ENCODE measurements at regions not wholly inside any gene's neighbourhood (a gene's known extent, or its start where the extent isn't known, plus 50 kb on each side); places are given as distances from the start of the nearest gene placed in this dataset.

- DNase-seq = no peak
These were observed 290.9 kb upstream of the SMC2 start for GRCh38 chr9:103803245-103803644.

DNA sequence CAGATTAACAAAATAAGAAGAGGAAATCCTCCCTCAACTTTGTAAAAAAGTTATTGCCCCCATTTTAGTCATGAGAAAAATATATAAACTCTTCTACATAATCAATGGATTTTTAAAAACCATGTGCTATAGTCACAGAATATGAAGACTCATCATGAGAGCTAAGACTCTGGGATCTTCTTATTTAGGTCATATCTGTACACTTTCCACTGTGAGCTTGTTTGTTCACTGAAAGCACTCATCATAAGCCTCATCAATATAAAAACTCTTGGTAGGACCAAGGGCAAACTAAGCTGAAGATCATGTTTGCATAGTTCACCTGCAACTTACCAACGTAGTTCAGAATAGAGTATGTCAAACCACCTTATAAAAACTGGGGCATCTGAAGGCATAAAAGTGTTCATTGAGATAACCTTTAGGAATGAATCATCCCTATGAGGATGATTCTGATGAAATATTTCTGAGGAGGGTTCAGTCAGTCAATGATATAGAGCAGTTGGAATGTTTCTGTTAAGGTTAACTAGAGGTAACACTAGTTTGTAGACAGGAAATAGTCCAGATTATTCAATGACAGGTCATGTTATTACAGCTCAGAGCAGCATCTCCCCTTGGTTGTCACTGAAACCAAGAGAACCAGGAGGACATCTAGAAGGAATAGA lies 289.9 kb upstream of the SMC2 start:
- DNase-seq = no peak

DNA sequence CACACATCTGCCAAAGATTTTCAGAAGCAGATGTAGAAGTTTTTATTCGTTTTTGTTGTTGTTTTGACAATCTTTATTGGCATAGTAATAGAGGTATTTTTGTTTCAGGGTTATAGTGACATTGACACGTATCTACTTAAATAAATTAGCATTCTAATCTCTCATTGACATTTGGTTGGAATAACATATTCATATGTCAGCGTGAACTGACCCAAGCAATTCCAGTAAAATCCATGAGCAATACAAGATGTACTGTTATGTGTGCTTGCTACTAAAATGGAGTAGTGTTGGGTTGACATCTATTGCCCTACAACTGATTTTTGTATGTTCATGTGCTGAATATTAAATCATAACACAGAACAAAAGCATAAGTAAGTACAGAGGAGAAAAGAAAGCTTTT lies 284.4 kb upstream of the SMC2 start:
- no peak for DNase-seq

- DNase-seq = no peak
These were observed 282.6 kb upstream of the SMC2 start for GRCh38 chr9:103811462-103811861.

- no peak for DNase-seq
These were observed 278.0 kb upstream of the SMC2 start for GRCh38 chr9:103816146-103816545.

DNA sequence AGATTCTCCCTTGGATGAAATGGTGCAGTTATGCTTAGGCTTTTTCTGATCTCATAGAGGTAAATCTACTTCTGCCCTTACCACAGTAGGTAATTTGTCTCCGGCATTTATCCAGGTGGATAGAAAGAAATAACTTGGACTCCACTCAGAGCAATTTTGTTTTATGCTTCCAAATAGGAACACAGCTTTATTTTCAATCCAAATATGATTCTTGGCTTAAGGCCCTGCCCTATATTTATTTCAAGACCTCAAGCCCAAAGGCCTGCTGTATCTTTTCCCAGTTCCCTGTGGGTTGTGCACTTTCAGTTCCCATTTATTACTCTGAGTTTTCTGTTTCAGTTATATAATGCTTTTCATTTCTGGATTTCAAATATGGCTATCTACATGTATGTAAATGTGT lies 274.2 kb upstream of the SMC2 start:
- DNase-seq = no peak

GRCh38 chr9:103821115-103821514 lies 273.0 kb upstream of the SMC2 start:
- no peak for DNase-seq

- DNase-seq = no peak
These were observed 256.2 kb upstream of the SMC2 start for GRCh38 chr9:103837940-103838339.

- peak; percentile 77 to 80 for DNase-seq
These were observed 254.9 kb upstream of the SMC2 start for GRCh38 chr9:103839197-103839596.

DNA sequence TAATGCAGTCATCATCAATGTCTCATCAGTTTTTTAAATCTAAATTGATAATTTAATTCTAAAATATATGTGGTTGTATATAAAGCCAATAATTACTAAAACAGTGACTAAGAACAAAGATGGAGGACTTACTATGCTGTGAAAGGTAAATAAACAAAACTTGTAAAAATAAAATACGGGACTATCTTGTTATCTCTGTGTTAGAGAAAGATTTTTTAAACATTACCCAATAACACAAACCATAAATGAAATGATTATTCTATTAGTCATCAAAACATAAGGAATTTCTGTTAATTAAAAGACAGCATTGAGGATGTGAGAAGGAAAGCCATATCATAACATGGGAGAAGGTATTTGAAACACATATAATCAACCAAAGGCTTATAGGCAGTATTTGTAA lies 226.2 kb upstream of the SMC2 start:
- DNase-seq = no peak

GRCh38 chr9:103872811-103873210 lies 221.3 kb upstream of the SMC2 start:
- DNase-seq = no peak

- DNase-seq = no peak
These were observed 212.7 kb upstream of the SMC2 start for GRCh38 chr9:103881419-103881818.

DNA sequence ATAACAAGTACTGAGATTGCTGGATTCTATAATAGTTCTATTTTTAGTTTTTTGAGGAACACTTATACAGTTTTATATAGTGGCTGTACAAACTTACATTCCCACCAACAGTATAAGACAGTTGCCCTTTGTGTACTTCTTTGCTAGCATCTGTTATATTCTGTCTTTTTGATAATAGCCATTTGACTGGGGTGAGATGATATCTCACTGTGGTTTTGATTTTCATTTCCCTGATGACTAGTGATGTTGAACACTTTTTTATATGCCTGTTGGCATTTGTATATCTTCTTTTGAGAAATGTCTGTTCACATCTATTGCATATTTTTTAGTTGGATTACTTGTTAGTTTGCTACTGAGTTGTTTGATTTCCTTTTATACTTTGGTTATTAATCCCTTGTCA lies 204.1 kb upstream of the SMC2 start:
- DNase-seq = peak in 1 of 2 experiments; percentile 15

- peak in 1 of 2 experiments; percentile 27 for DNase-seq
These were observed 199.9 kb upstream of the SMC2 start for GRCh38 chr9:103894184-103894583.

DNA sequence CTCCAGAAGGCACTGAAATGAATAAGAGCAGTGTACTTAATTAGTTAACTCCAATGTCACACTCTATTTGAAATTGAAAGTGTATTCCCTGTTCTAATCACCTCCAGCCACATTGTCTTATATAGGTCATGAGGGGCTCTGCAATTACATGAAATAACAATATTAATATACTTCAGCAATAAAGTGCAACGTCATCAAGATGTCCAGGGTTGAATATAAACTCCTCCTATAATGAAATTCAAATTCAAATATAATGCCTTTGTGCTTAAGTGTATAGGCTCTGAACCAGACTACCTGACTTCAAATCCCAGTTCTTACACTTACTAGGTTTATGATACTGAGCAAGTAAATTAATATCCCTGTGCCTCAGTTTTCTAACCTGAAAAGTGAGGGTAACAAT lies 195.6 kb upstream of the SMC2 start:
- DNase-seq = no peak

DNA sequence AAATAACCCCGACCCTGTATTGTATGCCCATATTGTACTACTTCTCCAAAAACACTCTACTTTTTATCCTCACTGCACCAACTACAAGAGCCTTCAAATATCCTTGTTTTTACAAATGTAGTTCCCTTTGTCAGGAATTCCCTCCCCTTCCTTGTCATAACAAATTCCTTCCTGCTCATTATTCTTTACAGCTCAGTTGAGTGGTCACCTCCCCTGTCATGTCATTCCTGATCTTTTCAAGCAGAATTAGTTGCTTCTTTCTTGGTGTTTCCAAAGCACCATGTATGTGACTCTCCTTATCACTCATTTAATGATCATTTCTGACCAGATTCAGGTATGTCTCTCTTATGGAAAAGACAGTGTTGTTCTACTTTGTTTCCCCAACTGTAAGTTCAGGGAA lies 194.2 kb upstream of the SMC2 start:
- no peak for DNase-seq

DNA sequence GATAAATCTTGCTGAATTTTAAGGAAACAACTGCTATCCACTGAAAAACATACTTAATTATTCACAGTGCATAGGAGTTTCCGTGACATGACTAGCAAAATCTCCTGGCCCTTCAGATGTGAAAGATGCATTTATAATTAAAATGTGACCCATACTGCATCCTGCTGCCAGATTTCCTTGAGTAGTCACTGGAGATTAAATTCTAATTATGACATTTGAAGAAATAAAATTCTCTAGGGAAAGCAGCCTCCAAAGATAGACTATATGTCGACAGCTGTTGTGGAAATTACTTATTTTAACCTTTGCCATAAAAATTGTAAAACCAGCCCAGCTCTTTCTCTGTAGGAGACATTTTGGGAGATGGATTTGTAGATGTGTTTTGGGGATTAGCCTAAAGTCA lies 193.6 kb upstream of the SMC2 start:
- DNase-seq = no peak

- DNase-seq = no peak
These were observed 191.8 kb upstream of the SMC2 start for GRCh38 chr9:103902263-103902662.

DNA sequence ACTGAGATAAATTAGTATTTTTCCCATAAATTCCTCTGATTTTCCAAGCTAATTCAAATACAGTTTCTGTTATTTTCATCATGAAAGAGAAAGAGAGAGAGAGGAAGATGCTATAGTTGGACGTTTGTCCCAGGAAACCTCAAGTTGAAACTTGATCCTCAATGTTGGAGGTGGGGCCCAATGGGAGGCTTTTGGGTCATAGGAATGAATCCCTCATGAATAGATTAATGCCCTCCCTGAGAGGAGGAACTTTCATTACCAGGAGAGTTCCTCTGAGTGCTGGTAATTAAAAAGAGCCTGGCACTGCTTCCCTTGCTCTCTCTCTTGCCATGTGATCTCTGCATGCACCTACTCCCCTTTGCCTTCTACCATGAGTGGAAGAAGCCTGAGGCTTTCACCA lies 189.9 kb upstream of the SMC2 start:
- DNase-seq = no peak

GRCh38 chr9:103913899-103914298 lies 180.2 kb upstream of the SMC2 start:
- DNase-seq = no peak

- no peak for DNase-seq
These were observed 174.4 kb upstream of the SMC2 start for GRCh38 chr9:103919605-103920209.

DNA sequence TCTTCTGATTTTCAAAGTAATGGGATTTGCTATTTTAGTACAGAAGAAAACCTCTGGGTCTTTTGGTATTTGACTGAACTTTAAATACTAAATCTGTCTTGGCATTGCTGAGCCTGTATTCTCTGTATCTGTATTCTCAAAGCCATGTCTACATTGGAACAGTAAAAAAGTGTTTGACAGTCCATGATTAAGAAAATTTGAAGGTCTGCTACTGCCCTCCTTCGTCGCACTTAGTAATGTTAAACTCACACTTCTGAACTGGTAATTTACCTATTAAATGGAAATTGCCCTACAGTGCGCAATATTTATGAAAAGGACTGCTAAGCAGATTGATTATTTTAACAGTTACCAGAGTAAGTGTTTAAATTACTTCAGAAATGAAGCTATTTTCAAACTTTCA lies 165.7 kb upstream of the SMC2 start:
- no peak for DNase-seq

DNA sequence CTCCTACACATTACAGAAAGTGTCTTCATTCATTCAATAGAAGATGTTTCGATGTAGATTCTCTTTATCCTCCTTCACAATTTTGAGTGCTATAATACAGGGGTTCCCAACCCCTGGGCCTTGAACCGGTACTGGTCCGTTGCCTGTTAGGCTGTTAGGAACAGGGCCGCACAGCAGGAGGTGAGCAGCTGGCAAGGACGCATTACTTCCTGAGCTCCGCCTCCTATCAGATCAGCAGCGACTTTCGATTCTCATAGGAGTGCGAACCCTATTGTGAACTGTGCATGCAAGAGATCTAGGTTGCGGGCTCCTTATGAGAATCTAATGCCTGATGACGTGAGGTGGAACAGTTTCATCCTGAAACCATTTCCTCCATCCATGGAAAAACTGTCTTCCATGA lies 153.0 kb upstream of the SMC2 start:
- no peak for DNase-seq

GRCh38 chr9:103942200-103942599 lies 151.9 kb upstream of the SMC2 start:
- DNase-seq = no peak

- DNase-seq = peak; percentile 26 to 57
These were observed 151.5 kb upstream of the SMC2 start for GRCh38 chr9:103942651-103943050.
